Spleen (tissue), 11 donors: ENCODE measurements at regions not wholly inside any gene's neighbourhood (a gene's known extent, or its start where the extent isn't known, plus 50 kb on each side); places are given as distances from the start of the nearest gene placed in this dataset.

ENCODE experiments used
- DNase-seq: peaks from one replicate; pipeline ENCODE4 v3.0.0-alpha.2; 2020
- H3K27ac ChIP-seq, 8 donors: fragments of 200-600 bp; sonication (generic) in 7 of 8; 1 replicate in 4 of 8; 2 replicates in 4 of 8; pipeline versions ENCODE4 v1.5.0 to v1.8.0; 2016 to 2021; ENCODE audit warnings: inconsistent platforms in 4 of 8, mild to moderate bottlenecking in 4 of 8, moderate library complexity in 1 of 8
- H3K27me3 ChIP-seq, 7 donors: fragments of 200-600 bp; sonication (generic) in 6 of 7; replicated peaks in 1 of 7; 1 replicate in 4 of 7; 2 replicates in 3 of 7; pipeline versions ENCODE4 v1.5.0 to v1.8.0; 2016 to 2021; ENCODE audit warnings: inconsistent platforms in 3 of 7, mild to moderate bottlenecking in 1 of 7
- H3K36me3 ChIP-seq, 6 donors: fragments of 200-600 bp; sonication (generic) in 5 of 6; 1 replicate in 4 of 6; 2 replicates in 2 of 6; pipeline versions ENCODE4 v1.5.0 to v1.8.0; 2016 to 2021; ENCODE audit warnings: inconsistent platforms in 2 of 6
- H3K4me1 ChIP-seq, 6 donors: fragments of 200-600 bp; sonication (generic) in 5 of 6; 1 replicate in 3 of 6; 2 replicates in 3 of 6; pipeline versions ENCODE4 v1.5.0 to v1.8.0; 2016 to 2021; ENCODE audit warnings: inconsistent platforms in 3 of 6
- H3K4me3 ChIP-seq, 8 donors: fragments of 200-600 bp; sonication (generic) in 7 of 8; 1 replicate in 4 of 8; 2 replicates in 4 of 8; pipeline versions ENCODE4 v1.5.0 to v1.8.0; 2016 to 2021; ENCODE audit warnings: inconsistent platforms in 4 of 8, mild to moderate bottlenecking in 4 of 8, moderate library complexity in 2 of 8
- H3K9me3 ChIP-seq, 8 donors: fragments of 200-600 bp; sonication (generic) in 7 of 8; 1 replicate in 4 of 8; 2 replicates in 4 of 8; pipeline versions ENCODE4 v1.5.0 to v1.8.0; 2016 to 2021; ENCODE audit warnings: inconsistent platforms in 4 of 8
- CTCF ChIP-seq, 11 experiments: fragments of 200-600 bp in 7 of 11; fragments of 450-650 bp in 4 of 11; sonication (generic) in 4 of 11; IDR thresholded peaks in 8 of 11; conservative IDR thresholded peaks in 3 of 11; 1 replicate in 7 of 11; 2 replicates in 4 of 11; pipeline versions ENCODE4 v1.4.0 to v1.8.0; 2016 to 2021; ENCODE audit warnings: antibody characterized with exemption in 11 of 11, inconsistent platforms in 4 of 11, mild to moderate bottlenecking in 1 of 11
- POLR2A ChIP-seq, 3 donors: fragments of 450-650 bp; IDR thresholded peaks; one replicate each; pipeline ENCODE4 v1.5.1; 2017; ENCODE audit warnings: antibody characterized with exemption in 3 of 3, mild to moderate bottlenecking in 1 of 3
- POLR2AphosphoS5 ChIP-seq, 3 donors: sonication (generic); formaldehyde crosslinking; IDR thresholded peaks; one replicate each; pipeline ENCODE4 v1.5.1; 2017; ENCODE audit warnings: antibody characterized with exemption in 3 of 3
- WGBS, 5 donors: extraction: QIAGEN DNeasy Blood & Tissue Kit in 3 of 5; methylation state at CpG; one replicate each; pipeline versions ENCODE4 v1.1.5 to v1.1.7; 2013 to 2018; 5-methylcytosine and 5-hydroxymethylcytosine counted together
- intact Hi-C: fragments of 100-400 bp; cut with DNase I; formaldehyde crosslinking; loops from one replicate; pipeline ENCODE4 v1.15.0; 2023; ENCODE audit warnings: low total_unique reads
- donor health status: healthy with polysubstance abuse.
- donor health status: DM: no; HTN: no; CAD: no; lungs with moderate emphysema.
- donor health status: DM: no; HTN: no; CAD: no.
- donor health status: Bipolar disorder and iron deficiency.
- donor health status: healthy.
- donor health status: DM: no; HTN: no; CAD: no.
- donor health status: DM: yes; HTN: yes; CAD: no.

GRCh38 chr12:19010726-19011125 lies 118.8 kb upstream of the PLEKHA5 start:
- Histone ChIP-seq H3K4me1 (no peaks in the 10 kb centered on the region), H3K36me3 (no peaks in the 10 kb centered on the region), H3K27me3 (no peaks in the 10 kb centered on the region), H3K9me3 (no peaks in the 10 kb centered on the region), H3K27ac (no peak overlapping the region), H3K4me3 (no peak overlapping the region)
- WGBS, 5 donors = 82 to 95% (median 91%) methylated on average over 8 to 10 of the region's 10 CpGs
- no peak for TF ChIP-seq POLR2AphosphoS5 (IDR thresholded peaks at IDR 0.05)
- no peak for TF ChIP-seq CTCF (IDR thresholded peaks at IDR 0.05 in 8 of 11, conservative IDR thresholded peaks at IDR 0.05 in 3 of 11)
- TF ChIP-seq POLR2A (IDR thresholded peaks at IDR 0.05) = no peak
- DNase-seq = no peak
- intact Hi-C loops = no loop called here

GRCh38 chr12:19012965-19013364 lies 116.6 kb upstream of the PLEKHA5 start:
- no peaks in the 10 kb centered on the region for H3K4me1 ChIP-seq
- DNase-seq = no peak
- TF ChIP-seq POLR2AphosphoS5 (IDR thresholded peaks at IDR 0.05) (no peak), CTCF (IDR thresholded peaks at IDR 0.05 in 8 of 11, conservative IDR thresholded peaks at IDR 0.05 in 3 of 11) (no peak), POLR2A (IDR thresholded peaks at IDR 0.05) (no peak)
- no peak overlapping the region for H3K27ac ChIP-seq
- H3K36me3 ChIP-seq = no peaks in the 10 kb centered on the region
- no peak overlapping the region for H3K4me3 ChIP-seq
- no peaks in the 10 kb centered on the region for H3K9me3 ChIP-seq
- 88 to 96% (median 91%) methylated on average over 3 of the region's 3 CpGs for WGBS, 5 donors
- H3K27me3 ChIP-seq = no peaks in the 10 kb centered on the region
- intact Hi-C loops = no loop called here

DNA sequence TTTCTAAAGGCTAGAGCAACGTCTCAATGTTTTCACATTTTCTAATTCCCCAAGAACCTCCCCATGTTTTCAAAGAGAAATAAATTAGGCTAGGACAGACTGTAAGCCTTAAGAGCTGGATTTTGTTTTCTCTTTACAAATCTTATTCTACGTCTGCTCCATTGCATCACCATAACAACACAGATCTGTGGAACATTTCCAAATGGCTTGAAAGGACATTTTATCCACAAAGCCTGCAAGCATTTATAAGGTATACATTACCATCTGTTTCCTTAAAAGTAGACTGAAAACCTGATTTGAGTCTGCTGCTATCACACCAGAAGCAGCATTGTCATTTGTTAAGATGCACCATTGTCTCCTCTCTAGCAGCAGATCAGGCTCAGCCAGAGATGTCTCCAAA lies 115.3 kb upstream of the PLEKHA5 start:
- Histone ChIP-seq H3K27ac (no peak overlapping the region), H3K36me3 (no peaks in the 10 kb centered on the region), H3K9me3 (no peaks in the 10 kb centered on the region), H3K4me3 (no peak overlapping the region), H3K27me3 (no peaks in the 10 kb centered on the region), H3K4me1 (no peaks in the 10 kb centered on the region)
- WGBS, 5 donors = 38 to 84% (median 76%) methylated on average over 2 of the region's 2 CpGs
- TF ChIP-seq POLR2A (IDR thresholded peaks at IDR 0.05) = no peak
- no peak for TF ChIP-seq POLR2AphosphoS5 (IDR thresholded peaks at IDR 0.05)
- no peak for TF ChIP-seq CTCF (IDR thresholded peaks at IDR 0.05 in 8 of 11, conservative IDR thresholded peaks at IDR 0.05 in 3 of 11)
- DNase-seq = no peak
- intact Hi-C loops = no loop called here

- WGBS, 5 donors = 65 to 75% (median 73%) methylated on average over 5 of the region's 5 CpGs
- intact Hi-C loops = no loop called here
- H3K9me3 ChIP-seq = no peaks in the 10 kb centered on the region
- no peak for DNase-seq
- H3K36me3 ChIP-seq = no peaks in the 10 kb centered on the region
- no peaks in the 10 kb centered on the region for H3K27me3 ChIP-seq
- H3K27ac ChIP-seq = no peak overlapping the region
- no peak for TF ChIP-seq POLR2A (IDR thresholded peaks at IDR 0.05)
- no peak for TF ChIP-seq CTCF (IDR thresholded peaks at IDR 0.05 in 8 of 11, conservative IDR thresholded peaks at IDR 0.05 in 3 of 11)
- no peak for TF ChIP-seq POLR2AphosphoS5 (IDR thresholded peaks at IDR 0.05)
- H3K4me1 ChIP-seq = no peaks in the 10 kb centered on the region
- H3K4me3 ChIP-seq = no peak overlapping the region
Observed at GRCh38 chr12:19015285-19015684, 114.2 kb upstream of the PLEKHA5 start.
